GM18873 (cell line): ENCODE measurements at regions not wholly inside any gene's neighbourhood (a gene's known extent, or its start where the extent isn't known, plus 50 kb on each side); places are given as distances from the start of the nearest gene placed in this dataset.
"Not testable (repeated sequence)": the region's sequence is repeated elsewhere in the genome, so short reads cannot be mapped to it uniquely, and the experiment has no call there.

ENCODE experiments used
- ATAC-seq: cut with Tn5 transposase; IDR thresholded peaks from one replicate; pipeline ENCODE4 v1.9.1; 2021; ENCODE audit warnings: mild to moderate bottlenecking, moderate library complexity, moderate number of reproducible peaks; ENCODE audit not compliant: unreplicated experiment, low FRiP score

GRCh38 chr17:70365091-70365583, 195.8 kb downstream of the KCNJ2 start:
- no peak for ATAC-seq

GRCh38 chr17:70366386-70366785, 197.1 kb downstream of the KCNJ2 start:
- ATAC-seq, result no peak

- ATAC-seq, result no peak
Observed at GRCh38 chr17:70368011-70368410, 198.7 kb downstream of the KCNJ2 start.

- ATAC-seq, result no peak
Observed at GRCh38 chr17:70369391-70369790, 200.1 kb downstream of the KCNJ2 start.

GRCh38 chr17:70370816-70371215, 201.5 kb downstream of the KCNJ2 start:
- no peak for ATAC-seq

- ATAC-seq, result no peak
Observed at GRCh38 chr17:70373369-70373768, 204.0 kb downstream of the KCNJ2 start.

- ATAC-seq, result no peak
Observed at GRCh38 chr17:70374496-70374895, 205.2 kb downstream of the KCNJ2 start.

GRCh38 chr17:70375406-70375805, 206.1 kb downstream of the KCNJ2 start:
- no peak for ATAC-seq

- ATAC-seq, result no peak
Observed at GRCh38 chr17:70375813-70376770, 206.8 kb downstream of the KCNJ2 start.

- ATAC-seq, result no peak
Observed at GRCh38 chr17:70377654-70378053, 208.3 kb downstream of the KCNJ2 start.

- no peak for ATAC-seq
Observed at GRCh38 chr17:70378076-70378475, 208.7 kb downstream of the KCNJ2 start.

- ATAC-seq, result no peak
Observed at GRCh38 chr17:70379945-70380344, 210.6 kb downstream of the KCNJ2 start.

- not testable (repeated sequence) for ATAC-seq
Observed at GRCh38 chr17:70381916-70382315, 212.6 kb downstream of the KCNJ2 start.

- no peak for ATAC-seq
Observed at GRCh38 chr17:70388326-70388725, 219.0 kb downstream of the KCNJ2 start.

GRCh38 chr17:70389232-70389757, 220.0 kb downstream of the KCNJ2 start:
- ATAC-seq, result not testable (repeated sequence)

- ATAC-seq, result no peak
Observed at GRCh38 chr17:70390049-70390448, 220.7 kb downstream of the KCNJ2 start.

GRCh38 chr17:70394473-70395232, 225.3 kb downstream of the KCNJ2 start:
- ATAC-seq, result no peak

GRCh38 chr17:70405492-70406220, 236.3 kb downstream of the KCNJ2 start:
- no peak for ATAC-seq

GRCh38 chr17:70407506-70407905, 238.2 kb downstream of the KCNJ2 start:
- ATAC-seq, result no peak

GRCh38 chr17:70408768-70409167, 239.4 kb downstream of the KCNJ2 start:
- no peak for ATAC-seq
